ENCODE measurements at regions not wholly inside any gene's neighbourhood (a gene's known extent, or its start where the extent isn't known, plus 50 kb on each side); places are given as distances from the start of the nearest gene placed in this dataset.

GRCh38 chr2:3099145-3099859 is 278.3 kb downstream of the EIPR1 start:
- intact Hi-C loops (cut with DNase I): no loop called here
- Histone ChIP-seq H3K27me3 (peaks cover 0 to 8% (median 0%) of the 10 kb centered on the region in 4 donors), H3K27ac (no peak overlapping the region), H3K4me3 (no peak overlapping the region), H3K4me1 (no peaks in the 10 kb centered on the region), H3K36me3 (no peaks in the 10 kb centered on the region), H3K9me3 (no peaks in the 10 kb centered on the region)
- TF ChIP-seq, protein P1, sequence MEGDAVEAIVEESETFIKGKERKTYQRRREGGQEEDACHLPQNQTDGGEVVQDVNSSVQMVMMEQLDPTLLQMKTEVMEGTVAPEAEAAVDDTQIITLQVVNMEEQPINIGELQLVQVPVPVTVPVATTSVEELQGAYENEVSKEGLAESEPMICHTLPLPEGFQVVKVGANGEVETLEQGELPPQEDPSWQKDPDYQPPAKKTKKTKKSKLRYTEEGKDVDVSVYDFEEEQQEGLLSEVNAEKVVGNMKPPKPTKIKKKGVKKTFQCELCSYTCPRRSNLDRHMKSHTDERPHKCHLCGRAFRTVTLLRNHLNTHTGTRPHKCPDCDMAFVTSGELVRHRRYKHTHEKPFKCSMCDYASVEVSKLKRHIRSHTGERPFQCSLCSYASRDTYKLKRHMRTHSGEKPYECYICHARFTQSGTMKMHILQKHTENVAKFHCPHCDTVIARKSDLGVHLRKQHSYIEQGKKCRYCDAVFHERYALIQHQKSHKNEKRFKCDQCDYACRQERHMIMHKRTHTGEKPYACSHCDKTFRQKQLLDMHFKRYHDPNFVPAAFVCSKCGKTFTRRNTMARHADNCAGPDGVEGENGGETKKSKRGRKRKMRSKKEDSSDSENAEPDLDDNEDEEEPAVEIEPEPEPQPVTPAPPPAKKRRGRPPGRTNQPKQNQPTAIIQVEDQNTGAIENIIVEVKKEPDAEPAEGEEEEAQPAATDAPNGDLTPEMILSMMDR (IDR thresholded peaks at IDR 0.05): no peak
- no peak for TF ChIP-seq POLR2A (IDR thresholded peaks at IDR 0.05)
- DNase-seq: no peak
- WGBS, 2 donors: 79 to 82% methylated on average over 6 of the region's 6 CpGs

DNA sequence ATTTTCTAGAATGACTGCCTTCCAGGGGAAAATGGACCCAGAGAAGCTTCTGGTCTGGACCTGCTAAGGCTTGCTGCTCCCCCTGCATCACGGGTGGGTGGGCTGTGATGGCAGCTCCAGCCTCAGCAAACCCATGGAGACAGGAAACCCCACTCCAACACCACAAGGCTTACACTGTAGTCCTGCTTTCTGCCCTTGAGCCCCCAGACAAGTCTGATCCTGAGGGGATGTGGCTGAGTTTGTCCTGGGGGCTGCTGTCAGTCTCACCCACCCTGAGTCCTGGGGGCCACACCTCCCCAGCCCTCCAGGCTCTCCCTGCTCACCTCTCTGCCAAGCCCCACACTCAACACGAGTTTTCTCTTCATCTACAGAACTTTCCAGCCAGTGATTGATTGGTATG is 279.4 kb downstream of the EIPR1 start:
- DNase-seq: no peak
- Histone ChIP-seq H3K4me3 (no peak overlapping the region), H3K36me3 (no peaks in the 10 kb centered on the region), H3K9me3 (no peaks in the 10 kb centered on the region), H3K27ac (no peak overlapping the region), H3K27me3 (peaks cover 0 to 8% (median 0%) of the 10 kb centered on the region in 4 donors), H3K4me1 (no peaks in the 10 kb centered on the region)
- TF ChIP-seq, protein P1 (IDR thresholded peaks at IDR 0.05): no peak
- TF ChIP-seq POLR2A (IDR thresholded peaks at IDR 0.05): no peak
- intact Hi-C loops (cut with DNase I): no loop called here
- WGBS, 2 donors: 27 to 40% methylated on average over 1 to 2 of the region's 2 CpGs

- 86 to 90% methylated on average over 7 to 9 of the region's 9 CpGs for WGBS, 2 donors
- Histone ChIP-seq H3K27me3 (peaks cover 0 to 8% (median 0%) of the 10 kb centered on the region in 4 donors), H3K9me3 (no peaks in the 10 kb centered on the region), H3K27ac (no peak overlapping the region), H3K4me3 (no peak overlapping the region), H3K4me1 (no peaks in the 10 kb centered on the region), H3K36me3 (no peaks in the 10 kb centered on the region)
- intact Hi-C loops (cut with DNase I): no loop called here
- DNase-seq: no peak
- no peak for TF ChIP-seq POLR2A (IDR thresholded peaks at IDR 0.05)
- TF ChIP-seq, protein P1 (IDR thresholded peaks at IDR 0.05): no peak
These were observed 279.8 kb downstream of the EIPR1 start for GRCh38 chr2:3097804-3098203.

GRCh38 chr2:3094999-3095958 is 282.3 kb downstream of the EIPR1 start:
- Histone ChIP-seq H3K27ac (no peak overlapping the region), H3K4me1 (no peaks in the 10 kb centered on the region), H3K4me3 (no peak overlapping the region), H3K9me3 (no peaks in the 10 kb centered on the region), H3K27me3 (peaks cover 0 to 8% (median 0%) of the 10 kb centered on the region in 4 donors), H3K36me3 (no peaks in the 10 kb centered on the region)
- intact Hi-C loops (cut with DNase I): no loop called here
- WGBS, 2 donors: 72 to 78% methylated on average over 11 to 13 of the region's 14 CpGs
- DNase-seq: no peak
- TF ChIP-seq, protein P1 (IDR thresholded peaks at IDR 0.05): no peak
- TF ChIP-seq POLR2A (IDR thresholded peaks at IDR 0.05): no peak

GRCh38 chr2:3094318-3094717 is 283.3 kb downstream of the EIPR1 start:
- H3K27me3 ChIP-seq: peaks cover 0 to 8% (median 0%) of the 10 kb centered on the region in 4 donors
- 46 to 53% methylated on average over 1 of the region's 1 CpG for WGBS, 2 donors
- H3K4me3 ChIP-seq: no peak overlapping the region
- DNase-seq: no peak
- intact Hi-C loops (cut with DNase I): no loop called here
- H3K27ac ChIP-seq: no peak overlapping the region
- no peaks in the 10 kb centered on the region for H3K36me3 ChIP-seq
- H3K4me1 ChIP-seq: no peaks in the 10 kb centered on the region
- peaks cover 0 to under 1% (median 0%) of the 10 kb centered on the region in 3 donors for H3K9me3 ChIP-seq
- TF ChIP-seq, protein P1 (IDR thresholded peaks at IDR 0.05): no peak
- no peak for TF ChIP-seq POLR2A (IDR thresholded peaks at IDR 0.05)
